ENCODE measurements at regions not wholly inside any gene's neighbourhood (a gene's known extent, or its start where the extent isn't known, plus 50 kb on each side); places are given as distances from the start of the nearest gene placed in this dataset.
"Not testable (repeated sequence)": the region's sequence is repeated elsewhere in the genome, so short reads cannot be mapped to it uniquely, and the experiment has no call there.

- no peak for DNase-seq (ENCODE audit: extremely low read depth in 1 of 11, low read depth in 9 of 11, low spot score in 4 of 11)
Observed at GRCh38 chr13:76292726-76293125, 593.5 kb downstream of the KCTD12 start.

GRCh38 chr13:76292031-76292430 is 594.2 kb downstream of the KCTD12 start:
- no peak for DNase-seq (ENCODE audit: extremely low read depth in 1 of 11, low read depth in 9 of 11, low spot score in 4 of 11)

GRCh38 chr13:76289558-76289957 is 596.6 kb downstream of the KCTD12 start:
- DNase-seq (ENCODE audit: extremely low read depth in 1 of 11, low read depth in 9 of 11, low spot score in 4 of 11): no peak

- no peak for DNase-seq (ENCODE audit: extremely low read depth in 1 of 11, low read depth in 9 of 11, low spot score in 4 of 11)
Observed at GRCh38 chr13:76286178-76286577, 600.0 kb downstream of the KCTD12 start.

GRCh38 chr13:76285463-76285862 is 600.7 kb downstream of the KCTD12 start:
- no peak for DNase-seq (ENCODE audit: extremely low read depth in 1 of 11, low read depth in 9 of 11, low spot score in 4 of 11)

- DNase-seq (ENCODE audit: extremely low read depth in 1 of 11, low read depth in 9 of 11, low spot score in 4 of 11): not testable (repeated sequence)
Observed at GRCh38 chr13:76279766-76280165, 606.4 kb downstream of the KCTD12 start.

- DNase-seq (ENCODE audit: extremely low read depth in 1 of 11, low read depth in 9 of 11, low spot score in 4 of 11): no peak
Observed at GRCh38 chr13:76271728-76272232, 614.4 kb downstream of the KCTD12 start.

- DNase-seq (ENCODE audit: extremely low read depth in 1 of 11, low read depth in 9 of 11, low spot score in 4 of 11): not testable (repeated sequence)
Observed at GRCh38 chr13:76268307-76268706, 617.9 kb downstream of the KCTD12 start.

GRCh38 chr13:76267216-76267615 is 619.0 kb downstream of the KCTD12 start:
- DNase-seq (ENCODE audit: extremely low read depth in 1 of 11, low read depth in 9 of 11, low spot score in 4 of 11): no peak

- DNase-seq (ENCODE audit: extremely low read depth in 1 of 11, low read depth in 9 of 11, low spot score in 4 of 11): no peak
Observed at GRCh38 chr13:76266561-76266960, 619.6 kb downstream of the KCTD12 start.

- DNase-seq (ENCODE audit: extremely low read depth in 1 of 11, low read depth in 9 of 11, low spot score in 4 of 11): no peak
Observed at GRCh38 chr13:76250211-76250610, 614.1 kb downstream of the LMO7 start.

- DNase-seq (ENCODE audit: extremely low read depth in 1 of 11, low read depth in 9 of 11, low spot score in 4 of 11): no peak
Observed at GRCh38 chr13:76245920-76246319, 609.8 kb downstream of the LMO7 start.

- DNase-seq (ENCODE audit: extremely low read depth in 1 of 11, low read depth in 9 of 11, low spot score in 4 of 11): no peak
Observed at GRCh38 chr13:76245211-76245610, 609.1 kb downstream of the LMO7 start.

GRCh38 chr13:76243120-76243519 is 607.0 kb downstream of the LMO7 start:
- DNase-seq (ENCODE audit: extremely low read depth in 1 of 11, low read depth in 9 of 11, low spot score in 4 of 11): not testable (repeated sequence)

- no peak for DNase-seq (ENCODE audit: extremely low read depth in 1 of 11, low read depth in 9 of 11, low spot score in 4 of 11)
Observed at GRCh38 chr13:76239031-76239680, 603.0 kb downstream of the LMO7 start.

GRCh38 chr13:76231522-76232167 is 595.5 kb downstream of the LMO7 start:
- DNase-seq (ENCODE audit: extremely low read depth in 1 of 11, low read depth in 9 of 11, low spot score in 4 of 11): no peak

- DNase-seq (ENCODE audit: extremely low read depth in 1 of 11, low read depth in 9 of 11, low spot score in 4 of 11): no peak
Observed at GRCh38 chr13:76229281-76229680, 593.2 kb downstream of the LMO7 start.

GRCh38 chr13:76226941-76227340 is 590.8 kb downstream of the LMO7 start:
- DNase-seq (ENCODE audit: extremely low read depth in 1 of 11, low read depth in 9 of 11, low spot score in 4 of 11): no peak

GRCh38 chr13:76225815-76226489 is 589.8 kb downstream of the LMO7 start:
- peak in 7 of 11 donors; percentile 2 to 19 (median 13) for DNase-seq (ENCODE audit: extremely low read depth in 1 of 11, low read depth in 9 of 11, low spot score in 4 of 11)

- no peak for DNase-seq (ENCODE audit: extremely low read depth in 1 of 11, low read depth in 9 of 11, low spot score in 4 of 11)
Observed at GRCh38 chr13:76223999-76224398, 587.9 kb downstream of the LMO7 start.

Measured in renal cortex interstitium (tissue), 11 donors.